ENCODE measurements at regions not wholly inside any gene's neighbourhood (a gene's known extent, or its start where the extent isn't known, plus 50 kb on each side); places are given as distances from the start of the nearest gene placed in this dataset.

- H3K27ac ChIP-seq (replicated peaks in 1 of 4) = no peak overlapping the region
- WGBS = 59% methylated on average over 5 of the region's 5 CpGs
- no peak for DNase-seq (ENCODE audit: extremely low spot score)
- no peaks in the 10 kb centered on the region for H3K9me3 ChIP-seq
- no peak for TF ChIP-seq POLR2AphosphoS5 (IDR thresholded peaks at IDR 0.05)
- TF ChIP-seq, protein P1, sequence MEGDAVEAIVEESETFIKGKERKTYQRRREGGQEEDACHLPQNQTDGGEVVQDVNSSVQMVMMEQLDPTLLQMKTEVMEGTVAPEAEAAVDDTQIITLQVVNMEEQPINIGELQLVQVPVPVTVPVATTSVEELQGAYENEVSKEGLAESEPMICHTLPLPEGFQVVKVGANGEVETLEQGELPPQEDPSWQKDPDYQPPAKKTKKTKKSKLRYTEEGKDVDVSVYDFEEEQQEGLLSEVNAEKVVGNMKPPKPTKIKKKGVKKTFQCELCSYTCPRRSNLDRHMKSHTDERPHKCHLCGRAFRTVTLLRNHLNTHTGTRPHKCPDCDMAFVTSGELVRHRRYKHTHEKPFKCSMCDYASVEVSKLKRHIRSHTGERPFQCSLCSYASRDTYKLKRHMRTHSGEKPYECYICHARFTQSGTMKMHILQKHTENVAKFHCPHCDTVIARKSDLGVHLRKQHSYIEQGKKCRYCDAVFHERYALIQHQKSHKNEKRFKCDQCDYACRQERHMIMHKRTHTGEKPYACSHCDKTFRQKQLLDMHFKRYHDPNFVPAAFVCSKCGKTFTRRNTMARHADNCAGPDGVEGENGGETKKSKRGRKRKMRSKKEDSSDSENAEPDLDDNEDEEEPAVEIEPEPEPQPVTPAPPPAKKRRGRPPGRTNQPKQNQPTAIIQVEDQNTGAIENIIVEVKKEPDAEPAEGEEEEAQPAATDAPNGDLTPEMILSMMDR (IDR thresholded peaks at IDR 0.05) = no peak
- TF ChIP-seq POLR2A (IDR thresholded peaks at IDR 0.05; ENCODE audit: low read depth) = no peak
- TF ChIP-seq EP300 (IDR thresholded peaks at IDR 0.05) = no peak
- H3K27me3 ChIP-seq = no peaks in the 10 kb centered on the region
- H3K4me1 ChIP-seq = no peaks in the 10 kb centered on the region
- intact Hi-C loops (cut with DNase I) = no loop called here
- no peak overlapping the region for H3K4me3 ChIP-seq
- H3K36me3 ChIP-seq = no peaks in the 10 kb centered on the region
These were observed 299.2 kb upstream of the POU1F1 start for GRCh38 chr3:87575550-87575949.

DNA sequence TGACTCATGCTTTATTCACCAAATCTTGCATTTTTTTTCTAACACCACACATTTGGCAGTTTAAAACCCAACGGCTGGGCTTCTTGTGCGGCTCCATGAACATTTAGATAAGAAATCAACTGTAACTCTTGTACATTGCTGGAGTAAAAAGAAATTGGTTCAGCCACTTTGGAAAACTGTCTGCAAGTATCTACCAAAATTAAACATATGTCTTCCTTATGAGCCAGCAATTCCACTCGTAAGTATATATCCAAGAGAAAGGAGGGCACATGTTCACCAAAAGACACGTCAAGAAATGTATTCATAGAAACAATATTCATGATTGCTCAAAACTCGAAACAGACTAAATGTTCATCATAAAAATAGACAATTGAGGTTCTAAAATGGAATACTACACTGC lies 291.9 kb upstream of the POU1F1 start:
- H3K27me3 ChIP-seq = no peaks in the 10 kb centered on the region
- WGBS = 80% methylated on average over 5 of the region's 5 CpGs
- no peak for TF ChIP-seq EP300 (IDR thresholded peaks at IDR 0.05)
- TF ChIP-seq, protein P1 (IDR thresholded peaks at IDR 0.05) = no peak
- no peak for TF ChIP-seq POLR2AphosphoS5 (IDR thresholded peaks at IDR 0.05)
- TF ChIP-seq POLR2A (IDR thresholded peaks at IDR 0.05; ENCODE audit: low read depth) = no peak
- no peak for DNase-seq (ENCODE audit: extremely low spot score)
- H3K4me1 ChIP-seq = no peaks in the 10 kb centered on the region
- H3K4me3 ChIP-seq = no peak overlapping the region
- H3K27ac ChIP-seq (replicated peaks in 1 of 4) = no peak overlapping the region
- intact Hi-C loops (cut with DNase I) = no loop called here
- no peaks in the 10 kb centered on the region for H3K9me3 ChIP-seq
- H3K36me3 ChIP-seq = no peaks in the 10 kb centered on the region

DNA sequence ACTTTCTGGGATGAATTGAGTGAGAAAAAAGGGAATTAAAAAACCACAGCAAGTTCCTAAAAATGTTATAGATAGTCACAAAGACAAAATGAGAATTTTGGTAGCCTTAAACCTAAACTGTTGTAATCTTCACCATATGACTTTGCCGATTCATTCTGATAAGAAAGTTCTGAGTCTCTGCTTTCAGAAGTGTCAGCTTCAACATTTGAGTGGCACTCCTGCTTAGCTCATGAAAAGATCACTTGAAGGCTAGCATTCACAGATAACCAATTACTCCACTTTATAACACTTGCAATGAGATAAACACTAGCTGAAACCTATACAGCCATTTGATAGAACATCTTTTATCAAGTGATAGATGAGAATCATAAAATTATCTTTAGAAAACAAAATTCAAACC lies 288.1 kb upstream of the POU1F1 start:
- H3K4me3 ChIP-seq = no peak overlapping the region
- no peaks in the 10 kb centered on the region for H3K9me3 ChIP-seq
- intact Hi-C loops (cut with DNase I) = no loop called here
- H3K27me3 ChIP-seq = no peaks in the 10 kb centered on the region
- TF ChIP-seq EP300 (IDR thresholded peaks at IDR 0.05) (no peak), POLR2AphosphoS5 (IDR thresholded peaks at IDR 0.05) (no peak), POLR2A (IDR thresholded peaks at IDR 0.05; ENCODE audit: low read depth) (no peak)
- TF ChIP-seq, protein P1 (IDR thresholded peaks at IDR 0.05) = no peak
- no peak for DNase-seq (ENCODE audit: extremely low spot score)
- H3K4me1 ChIP-seq = no peaks in the 10 kb centered on the region
- no peaks in the 10 kb centered on the region for H3K36me3 ChIP-seq
- H3K27ac ChIP-seq (replicated peaks in 1 of 4) = no peak overlapping the region
- 81% methylated on average over 1 of the region's 1 CpG for WGBS

DNA sequence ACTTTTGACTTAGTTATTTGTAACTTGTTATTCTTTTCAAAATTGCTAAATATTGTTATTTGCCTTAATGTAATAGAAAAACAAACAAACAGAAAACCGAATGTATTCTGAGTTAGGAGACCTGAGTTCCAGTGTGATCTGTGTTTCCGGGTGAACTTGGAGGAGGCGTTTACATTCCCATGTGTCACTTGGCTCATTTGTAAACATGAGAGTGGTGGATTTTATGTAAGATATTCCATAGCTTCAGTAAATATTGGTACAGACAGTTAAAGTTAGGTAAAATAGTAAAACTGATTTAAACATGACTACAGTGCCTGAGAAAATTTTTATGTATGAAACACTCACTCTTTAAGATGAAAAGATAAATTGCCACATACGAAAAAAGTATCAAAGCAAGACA lies 287.3 kb upstream of the POU1F1 start:
- 56% methylated on average over 4 of the region's 4 CpGs for WGBS
- intact Hi-C loops (cut with DNase I) = no loop called here
- H3K36me3 ChIP-seq = no peaks in the 10 kb centered on the region
- DNase-seq (ENCODE audit: extremely low spot score) = no peak
- TF ChIP-seq EP300 (IDR thresholded peaks at IDR 0.05) = no peak
- TF ChIP-seq POLR2AphosphoS5 (IDR thresholded peaks at IDR 0.05) = no peak
- TF ChIP-seq POLR2A (IDR thresholded peaks at IDR 0.05; ENCODE audit: low read depth) = no peak
- TF ChIP-seq, protein P1 (IDR thresholded peaks at IDR 0.05) = no peak
- no peaks in the 10 kb centered on the region for H3K4me1 ChIP-seq
- H3K27ac ChIP-seq (replicated peaks in 1 of 4) = no peak overlapping the region
- H3K4me3 ChIP-seq = no peak overlapping the region
- no peaks in the 10 kb centered on the region for H3K27me3 ChIP-seq
- H3K9me3 ChIP-seq = no peaks in the 10 kb centered on the region

DNA sequence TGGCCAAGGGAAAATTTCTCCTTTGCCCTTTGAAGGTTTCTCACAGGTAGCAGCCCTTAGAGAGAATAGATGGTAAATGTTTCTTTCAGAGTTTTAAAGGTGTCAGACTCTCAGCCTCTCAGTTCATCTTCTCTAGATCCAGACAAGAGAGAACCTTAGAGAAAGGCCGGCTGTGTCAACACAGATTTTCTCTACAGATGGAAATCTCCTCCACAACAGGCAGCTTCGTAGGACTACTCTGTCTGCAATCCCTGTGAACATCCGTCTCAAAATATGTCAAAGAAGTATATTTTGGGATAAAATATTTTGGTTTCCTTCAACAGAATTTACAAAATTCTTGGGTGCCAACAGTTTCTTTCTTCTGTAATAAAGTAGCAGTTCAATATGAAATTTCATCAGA lies 282.1 kb upstream of the POU1F1 start:
- H3K27ac ChIP-seq (replicated peaks in 1 of 4) = no peak overlapping the region
- 52% methylated on average over 3 of the region's 3 CpGs for WGBS
- no peak overlapping the region for H3K4me3 ChIP-seq
- intact Hi-C loops (cut with DNase I) = no loop called here
- H3K36me3 ChIP-seq = no peaks in the 10 kb centered on the region
- H3K4me1 ChIP-seq = no peaks in the 10 kb centered on the region
- no peaks in the 10 kb centered on the region for H3K27me3 ChIP-seq
- TF ChIP-seq POLR2A (IDR thresholded peaks at IDR 0.05; ENCODE audit: low read depth) = no peak
- no peak for TF ChIP-seq EP300 (IDR thresholded peaks at IDR 0.05)
- no peak for TF ChIP-seq POLR2AphosphoS5 (IDR thresholded peaks at IDR 0.05)
- TF ChIP-seq, protein P1 (IDR thresholded peaks at IDR 0.05) = no peak
- H3K9me3 ChIP-seq = no peaks in the 10 kb centered on the region
- DNase-seq (ENCODE audit: extremely low spot score) = no peak
